HFFc6 (cell line): ENCODE measurements at regions not wholly inside any gene's neighbourhood (a gene's known extent, or its start where the extent isn't known, plus 50 kb on each side); places are given as distances from the start of the nearest gene placed in this dataset.

Experiments used
- DNase-seq: peaks from one replicate; pipeline ENCODE4 v3.0.0-alpha.2; 2018
- H3K27ac Mint-ChIP-seq: 2 replicates; pipeline ENCODE4 v1.8.0; 2020; ENCODE audit warnings: mild to moderate bottlenecking, mixed read lengths
- H3K27me3 Mint-ChIP-seq: 2 replicates; pipeline ENCODE4 v1.8.0; 2021; ENCODE audit warnings: mild to moderate bottlenecking, moderate library complexity, mixed read lengths; ENCODE audit not compliant: insufficient read depth
- H3K36me3 Mint-ChIP-seq: 2 replicates; pipeline ENCODE4 v1.8.0; 2021; ENCODE audit warnings: low read depth, mixed read lengths
- H3K4me1 Mint-ChIP-seq: 2 replicates; pipeline ENCODE4 v1.8.0; 2020; ENCODE audit warnings: low read depth, mixed read lengths
- H3K4me3 Mint-ChIP-seq: 2 replicates; pipeline ENCODE4 v1.8.0; 2020; ENCODE audit warnings: mild to moderate bottlenecking, moderate library complexity, mixed read lengths
- H3K9me3 Mint-ChIP-seq: 2 replicates; pipeline ENCODE4 v1.8.0; 2020; ENCODE audit warnings: mild to moderate bottlenecking, mixed read lengths
- CTCF ChIP-seq: fragments of 200-600 bp; sonication (generic); IDR thresholded peaks from 2 replicates; pipeline ENCODE4 v1.5.0; 2021; ENCODE audit warnings: antibody characterized with exemption, mild to moderate bottlenecking

DNA sequence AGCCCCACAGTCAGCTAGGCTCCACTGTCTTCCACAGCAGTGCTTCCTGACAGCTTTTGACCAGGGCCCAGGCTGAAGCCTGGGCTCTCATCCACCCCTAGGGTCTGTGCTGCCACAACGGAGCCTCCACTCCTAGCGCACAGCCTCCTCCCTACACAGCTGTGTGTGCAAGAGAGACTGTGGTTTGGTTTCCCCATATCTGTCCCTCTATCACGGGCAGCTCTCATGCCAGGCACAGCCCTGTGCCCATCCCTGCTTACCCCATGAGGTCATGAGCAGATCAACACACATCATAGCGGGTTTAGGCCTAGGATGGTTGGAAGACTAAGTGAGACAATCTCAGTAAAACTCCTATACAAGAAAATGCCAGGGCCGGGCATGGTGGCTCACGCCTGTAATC is 61.7 kb upstream of the PLXNA4 start:
- H3K9me3 Mint-ChIP-seq, result no peaks in the 10 kb centered on the region
- no peak overlapping the region for H3K27ac Mint-ChIP-seq
- H3K4me3 Mint-ChIP-seq, result no peak overlapping the region
- no peaks in the 10 kb centered on the region for H3K36me3 Mint-ChIP-seq
- TF ChIP-seq CTCF, result no peak
- peaks cover 29% of the 10 kb centered on the region for H3K27me3 Mint-ChIP-seq
- DNase-seq, result no peak
- H3K4me1 Mint-ChIP-seq, result no peaks in the 10 kb centered on the region

GRCh38 chr7:132636581-132636980 is 60.3 kb upstream of the PLXNA4 start:
- Mint-ChIP-seq H3K4me1 (no peaks in the 10 kb centered on the region), H3K36me3 (no peaks in the 10 kb centered on the region), H3K9me3 (no peaks in the 10 kb centered on the region), H3K27me3 (peaks cover 24% of the 10 kb centered on the region), H3K4me3 (no peak overlapping the region), H3K27ac (no peak overlapping the region)
- TF ChIP-seq CTCF, result no peak
- no peak for DNase-seq

DNA sequence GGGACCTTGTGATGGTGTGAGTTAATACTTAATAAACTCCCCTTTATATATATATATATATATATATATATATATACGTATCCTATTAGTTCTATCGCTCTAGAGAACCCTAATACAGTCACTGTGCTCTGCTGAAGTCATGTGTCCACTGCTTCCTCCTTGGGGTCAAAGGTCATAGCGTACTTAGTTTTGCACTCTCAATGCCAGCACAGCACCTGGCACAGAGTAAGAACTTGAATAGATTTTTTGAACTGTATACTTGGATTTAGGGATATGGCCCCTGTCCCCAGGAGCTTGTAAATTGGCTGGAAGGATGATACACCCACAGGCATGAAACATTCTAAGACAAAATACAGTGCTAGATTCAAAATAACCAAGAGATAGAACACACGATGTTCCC is 58.9 kb upstream of the PLXNA4 start:
- no peak overlapping the region for H3K4me3 Mint-ChIP-seq
- DNase-seq, result no peak
- H3K27ac Mint-ChIP-seq, result no peak overlapping the region
- H3K27me3 Mint-ChIP-seq, result peaks cover 27% of the 10 kb centered on the region
- no peaks in the 10 kb centered on the region for H3K36me3 Mint-ChIP-seq
- no peak for TF ChIP-seq CTCF
- no peaks in the 10 kb centered on the region for H3K4me1 Mint-ChIP-seq
- no peaks in the 10 kb centered on the region for H3K9me3 Mint-ChIP-seq

- peaks cover 15% of the 10 kb centered on the region for H3K4me1 Mint-ChIP-seq
- no peaks in the 10 kb centered on the region for H3K36me3 Mint-ChIP-seq
- H3K27me3 Mint-ChIP-seq, result peaks cover 14% of the 10 kb centered on the region
- no peak overlapping the region for H3K27ac Mint-ChIP-seq
- TF ChIP-seq CTCF, result no peak
- no peaks in the 10 kb centered on the region for H3K9me3 Mint-ChIP-seq
- no peak overlapping the region for H3K4me3 Mint-ChIP-seq
- no peak for DNase-seq
These were observed 54.6 kb upstream of the PLXNA4 start for GRCh38 chr7:132630834-132631233.
